Mucosa of descending colon (tissue), 3 donors: ENCODE measurements at regions not wholly inside any gene's neighbourhood (a gene's known extent, or its start where the extent isn't known, plus 50 kb on each side); places are given as distances from the start of the nearest gene placed in this dataset.

ENCODE experiments used
- ATAC-seq: fragments of 200-7000 bp; cut with Tn5 transposase; one replicate; pipeline ENCODE4 v1.9.1; 2020; ENCODE audit warnings: mild to moderate bottlenecking, moderate library complexity
- DNase-seq, 3 donors: peaks; one replicate each; pipeline ENCODE4 v3.0.0-alpha.2; 2020
- H3K36me3 ChIP-seq: fragments of 200-600 bp; one replicate; pipeline ENCODE4 v1.8.0; 2021; ENCODE audit warnings: low read depth, mild to moderate bottlenecking
- H3K4me1 ChIP-seq: fragments of 200-600 bp; one replicate; pipeline ENCODE4 v1.8.0; 2021; ENCODE audit warnings: low read depth, mild to moderate bottlenecking
- H3K4me3 ChIP-seq: fragments of 200-600 bp; one replicate; pipeline ENCODE4 v1.8.0; 2021; ENCODE audit warnings: mild to moderate bottlenecking
- H3K9me3 ChIP-seq: fragments of 200-600 bp; one replicate; pipeline ENCODE4 v1.8.0; 2021; ENCODE audit warnings: mild to moderate bottlenecking
- intact Hi-C, 2 donors: fragments of 100-400 bp; cut with DNase I in 1 of 2; cut with micrococcal nuclease in 1 of 2; formaldehyde crosslinking; loops; one replicate each; pipeline versions ENCODE4 v1.11.0 to v1.11.1; 2022; cut with DNase I, micrococcal nuclease
- TF ChIP-seq, protein P1 (sequence below): fragments of 200-600 bp; IDR thresholded peaks from one replicate; pipeline ENCODE4 v1.8.0; 2022; ENCODE audit warnings: antibody characterized with exemption, mild to moderate bottlenecking
- donor health status: DM: no; HTN: no; CAD: no; lungs with moderate emphysema.
- donor health status: DM: no; HTN: no; CAD: no.
- donor health status: DM: no; HTN: yes; CAD: no.

DNA sequence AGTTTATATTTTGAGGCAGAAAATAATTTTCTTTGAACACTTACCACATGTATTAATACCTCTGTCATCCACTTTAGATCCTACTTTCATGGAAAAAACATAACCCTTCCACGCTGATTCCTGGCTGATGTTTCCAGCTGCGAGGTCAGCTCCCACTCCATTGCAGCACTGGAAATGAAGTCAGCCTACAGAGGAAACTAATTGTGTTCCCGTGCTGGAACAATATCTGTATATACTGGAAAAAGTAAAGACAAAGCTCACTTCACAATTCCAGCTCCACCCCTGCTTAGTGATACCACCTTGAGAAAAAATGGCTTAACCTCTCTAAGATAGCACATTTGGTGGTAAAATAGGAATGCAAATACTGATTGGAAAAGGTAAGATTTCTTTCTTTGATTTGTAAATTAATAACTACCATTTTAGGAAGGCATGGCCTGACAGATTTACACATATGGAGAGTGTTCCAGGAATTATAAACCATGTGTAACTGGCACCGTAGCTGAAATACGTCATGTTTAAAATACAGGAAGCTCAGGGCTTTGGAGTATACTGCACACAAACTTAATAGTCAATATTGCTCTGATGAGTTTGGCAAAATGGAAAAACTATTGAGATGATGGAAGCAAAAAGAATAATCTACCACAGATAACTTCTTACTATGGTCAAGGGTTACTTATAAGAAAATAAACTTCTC is 90.0 kb downstream of the TRIB2 start:
- no peaks in the 10 kb centered on the region for H3K36me3 ChIP-seq
- no peak overlapping the region for H3K4me3 ChIP-seq
- DNase-seq (no peak), ATAC-seq (no peak)
- H3K9me3 ChIP-seq, result no peaks in the 10 kb centered on the region
- intact Hi-C loops, result no loop called here
- TF ChIP-seq, protein P1, sequence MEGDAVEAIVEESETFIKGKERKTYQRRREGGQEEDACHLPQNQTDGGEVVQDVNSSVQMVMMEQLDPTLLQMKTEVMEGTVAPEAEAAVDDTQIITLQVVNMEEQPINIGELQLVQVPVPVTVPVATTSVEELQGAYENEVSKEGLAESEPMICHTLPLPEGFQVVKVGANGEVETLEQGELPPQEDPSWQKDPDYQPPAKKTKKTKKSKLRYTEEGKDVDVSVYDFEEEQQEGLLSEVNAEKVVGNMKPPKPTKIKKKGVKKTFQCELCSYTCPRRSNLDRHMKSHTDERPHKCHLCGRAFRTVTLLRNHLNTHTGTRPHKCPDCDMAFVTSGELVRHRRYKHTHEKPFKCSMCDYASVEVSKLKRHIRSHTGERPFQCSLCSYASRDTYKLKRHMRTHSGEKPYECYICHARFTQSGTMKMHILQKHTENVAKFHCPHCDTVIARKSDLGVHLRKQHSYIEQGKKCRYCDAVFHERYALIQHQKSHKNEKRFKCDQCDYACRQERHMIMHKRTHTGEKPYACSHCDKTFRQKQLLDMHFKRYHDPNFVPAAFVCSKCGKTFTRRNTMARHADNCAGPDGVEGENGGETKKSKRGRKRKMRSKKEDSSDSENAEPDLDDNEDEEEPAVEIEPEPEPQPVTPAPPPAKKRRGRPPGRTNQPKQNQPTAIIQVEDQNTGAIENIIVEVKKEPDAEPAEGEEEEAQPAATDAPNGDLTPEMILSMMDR, result no peak
- H3K4me1 ChIP-seq, result no peaks in the 10 kb centered on the region

DNA sequence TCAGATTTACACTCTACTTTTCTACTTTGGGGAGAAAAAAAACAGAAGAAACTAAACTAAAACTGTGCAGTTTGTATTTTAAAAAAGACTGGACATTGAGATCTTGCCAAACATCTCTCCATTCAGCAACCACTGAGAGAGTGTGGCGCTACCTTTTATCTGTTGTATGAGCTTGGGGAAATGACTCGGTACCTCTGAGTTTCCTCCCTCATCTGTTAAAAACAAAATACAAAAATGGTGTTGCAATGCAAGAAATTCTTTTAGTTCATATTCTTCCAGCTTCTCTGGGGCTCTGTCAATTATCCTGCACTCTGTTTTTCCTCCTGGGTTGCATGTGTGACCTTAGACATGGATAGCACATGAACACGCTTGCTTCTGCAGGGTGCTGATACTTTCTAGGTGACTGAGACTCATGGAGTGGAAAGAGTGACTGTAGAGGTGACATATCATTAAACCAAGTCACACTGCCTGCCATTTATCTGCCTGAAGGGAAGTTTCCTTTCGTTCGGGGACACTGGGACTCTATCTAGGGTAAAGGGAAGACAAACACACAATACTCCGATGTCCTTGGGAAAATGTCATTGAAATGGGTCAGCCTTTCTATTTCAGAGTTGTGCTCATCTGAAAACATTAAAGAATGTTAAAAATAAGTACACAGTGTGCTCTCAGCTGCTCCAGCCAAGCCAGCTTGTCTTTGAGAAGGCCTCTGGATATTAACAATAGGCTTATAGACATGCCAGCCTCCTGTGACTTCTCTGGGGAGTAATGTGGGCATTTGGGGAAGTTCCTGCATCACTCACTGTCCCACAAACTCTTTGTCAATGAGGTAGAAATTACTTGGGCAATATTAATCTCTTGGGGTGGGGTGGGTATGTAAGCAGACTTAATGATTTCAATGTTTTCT is 91.4 kb downstream of the TRIB2 start:
- intact Hi-C loops, result no loop called here
- TF ChIP-seq, protein P1, result no peak
- DNase-seq, result no peak
- no peaks in the 10 kb centered on the region for H3K9me3 ChIP-seq
- H3K4me3 ChIP-seq, result no peak overlapping the region
- no peak for ATAC-seq
- H3K4me1 ChIP-seq, result no peaks in the 10 kb centered on the region
- no peaks in the 10 kb centered on the region for H3K36me3 ChIP-seq

DNA sequence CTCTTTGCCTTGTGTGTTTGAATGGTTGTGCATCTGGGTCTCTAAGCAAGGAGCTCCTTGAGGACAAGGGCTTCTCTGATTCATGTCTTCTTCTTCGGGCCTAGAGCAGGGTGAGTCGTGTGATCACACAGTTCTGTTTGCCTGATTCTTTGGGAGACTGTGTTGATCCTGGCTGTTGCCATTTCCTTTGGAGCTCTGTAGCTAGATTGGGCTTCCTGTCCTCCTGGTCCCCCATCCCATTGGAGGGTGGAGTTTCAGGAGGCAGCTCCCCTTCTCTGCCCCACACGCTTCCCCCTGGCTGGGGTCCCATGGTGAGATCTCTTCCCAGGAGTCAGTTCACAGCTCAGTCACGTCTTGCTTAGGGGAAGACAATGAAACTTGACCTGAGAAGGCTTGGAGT is 92.8 kb downstream of the TRIB2 start:
- ATAC-seq, result no peak
- no peak overlapping the region for H3K4me3 ChIP-seq
- TF ChIP-seq, protein P1, result no peak
- no peak for DNase-seq
- H3K36me3 ChIP-seq, result no peaks in the 10 kb centered on the region
- intact Hi-C loops, result no loop called here
- H3K9me3 ChIP-seq, result no peaks in the 10 kb centered on the region
- no peaks in the 10 kb centered on the region for H3K4me1 ChIP-seq

DNA sequence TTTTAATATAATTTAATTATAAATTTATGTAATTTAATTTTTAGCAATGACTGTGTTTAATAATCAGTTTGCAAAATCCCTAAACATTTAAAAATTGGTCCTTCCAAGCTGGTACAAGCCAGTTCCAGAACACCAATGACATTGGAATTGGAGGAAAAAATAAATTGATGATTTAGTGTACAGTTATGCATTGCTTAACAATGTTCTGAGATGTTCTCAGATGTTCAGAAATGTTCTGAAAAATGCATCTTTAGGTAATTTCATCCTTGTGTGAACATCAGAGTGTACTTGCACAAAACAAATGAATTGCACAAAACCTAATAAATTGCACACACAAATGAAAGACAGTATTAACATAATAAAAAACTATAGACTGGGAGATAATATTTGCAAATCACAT is 95.2 kb downstream of the TRIB2 start:
- no peaks in the 10 kb centered on the region for H3K9me3 ChIP-seq
- no peaks in the 10 kb centered on the region for H3K36me3 ChIP-seq
- ATAC-seq (no peak), DNase-seq (no peak)
- H3K4me3 ChIP-seq, result no peak overlapping the region
- H3K4me1 ChIP-seq, result no peaks in the 10 kb centered on the region
- TF ChIP-seq, protein P1, result no peak
- intact Hi-C loops, result no loop called here

DNA sequence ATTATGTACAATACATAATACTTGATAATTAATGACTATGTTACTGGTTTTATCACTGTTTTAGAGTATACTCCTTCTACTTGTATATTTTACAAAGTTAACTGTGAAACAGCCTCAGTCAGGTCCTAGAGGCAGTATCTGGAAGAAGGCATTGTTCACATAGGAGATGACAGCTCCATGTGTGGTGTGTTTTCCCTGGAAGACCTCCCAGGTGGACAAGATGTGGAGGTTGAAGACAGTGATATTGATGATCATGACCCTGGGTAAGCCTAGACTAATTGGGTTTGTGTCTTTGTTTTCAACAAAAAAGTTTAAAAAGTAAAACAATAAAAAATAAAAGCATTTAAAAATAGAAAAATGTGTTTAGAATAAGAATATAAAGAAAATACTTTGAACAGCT is 96.4 kb downstream of the TRIB2 start:
- DNase-seq (no peak), ATAC-seq (no peak)
- TF ChIP-seq, protein P1, result no peak
- H3K4me1 ChIP-seq, result no peaks in the 10 kb centered on the region
- no peaks in the 10 kb centered on the region for H3K36me3 ChIP-seq
- H3K4me3 ChIP-seq, result no peak overlapping the region
- intact Hi-C loops, result no loop called here
- H3K9me3 ChIP-seq, result no peaks in the 10 kb centered on the region
